ENCODE measurements at regions not wholly inside any gene's neighbourhood (a gene's known extent, or its start where the extent isn't known, plus 50 kb on each side); places are given as distances from the start of the nearest gene placed in this dataset.

DNA sequence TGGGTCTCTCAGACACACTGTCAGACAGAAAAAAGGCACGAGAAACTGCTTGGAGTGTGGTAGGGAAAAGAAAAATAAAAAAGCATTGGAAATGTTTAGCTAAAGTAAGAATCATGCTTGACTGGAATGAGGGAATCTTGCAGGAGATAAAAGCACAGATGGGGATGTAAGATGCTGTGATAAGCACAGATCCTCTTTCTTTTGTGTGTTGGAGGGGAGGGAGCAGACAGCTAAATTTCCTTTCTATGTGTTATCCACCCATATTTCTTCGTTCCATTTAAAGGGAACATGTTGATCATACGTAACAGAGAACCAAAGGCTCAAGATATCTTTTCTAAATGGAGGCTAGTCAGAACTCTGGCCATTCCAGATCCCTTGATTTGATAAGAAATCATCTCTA, 614.0 kb upstream of the LCORL start:
- CTCF ChIA-PET (ENCODE audit: low intra/inter-chr PET ratio, low total read pairs): no interaction called here
- H3K79me2 ChIP-seq (ENCODE audit: insufficient read depth, low read length): no peaks in the 10 kb centered on the region
- no peaks in the 10 kb centered on the region for H4K20me1 ChIP-seq (ENCODE audit: insufficient read depth, low read length)
- no peak overlapping the region for H3K4me3 ChIP-seq (replicated peaks in 1 of 3; ENCODE audit: insufficient read depth in 1 of 3, low read depth in 2 of 3, low read length in 3 of 3)
- 3% methylated on average over 3 of the region's 3 CpGs for WGBS (ENCODE audit: low lambda C conversion rate)
- no peaks in the 10 kb centered on the region for H3K4me1 ChIP-seq (ENCODE audit: insufficient read depth, low read length)
- H3K27ac ChIP-seq (ENCODE audit: extremely low read length, insufficient read depth, low read length): no peak overlapping the region
- intact Hi-C loops (cut with micrococcal nuclease; ENCODE audit: unreplicated experiment) (no loop called here), in situ Hi-C loops (cut with HindIII; ENCODE audit: extremely low pct_ligation_motif_present, low pct_unique_long_range_greater_than_20kb) (no loop called here)
- no TSS peak for BruUV-seq (replicated peaks)
- H3K9ac ChIP-seq (ENCODE audit: insufficient read depth, low read depth, low read length): no peak overlapping the region
- FAIRE-seq (no peak), ATAC-seq (no peak), DNase-seq (ENCODE audit: low spot score) (no peak)
- H2AFZ ChIP-seq (ENCODE audit: low read length): no peak overlapping the region
- H3K9me3 ChIP-seq (ENCODE audit: low read length): peaks cover 10% of the 10 kb centered on the region
- POLR2A ChIA-PET: no interaction called here
- no peaks in the 10 kb centered on the region for H3K36me3 ChIP-seq (replicated peaks in 1 of 2; ENCODE audit: control insufficient read depth in 1 of 2, insufficient read depth in 2 of 2, low read length in 2 of 2)
- H3K27me3 ChIP-seq (ENCODE audit: control insufficient read depth in 1 of 2, insufficient read depth in 2 of 2, low read length in 2 of 2): no peaks in the 10 kb centered on the region
- no peak for TF ChIP-seq ZNF607 (CRISPR knock-in tag; IDR thresholded peaks at IDR 0.05; ENCODE audit: borderline replicate concordance)
- TF ChIP-seq, protein P1, sequence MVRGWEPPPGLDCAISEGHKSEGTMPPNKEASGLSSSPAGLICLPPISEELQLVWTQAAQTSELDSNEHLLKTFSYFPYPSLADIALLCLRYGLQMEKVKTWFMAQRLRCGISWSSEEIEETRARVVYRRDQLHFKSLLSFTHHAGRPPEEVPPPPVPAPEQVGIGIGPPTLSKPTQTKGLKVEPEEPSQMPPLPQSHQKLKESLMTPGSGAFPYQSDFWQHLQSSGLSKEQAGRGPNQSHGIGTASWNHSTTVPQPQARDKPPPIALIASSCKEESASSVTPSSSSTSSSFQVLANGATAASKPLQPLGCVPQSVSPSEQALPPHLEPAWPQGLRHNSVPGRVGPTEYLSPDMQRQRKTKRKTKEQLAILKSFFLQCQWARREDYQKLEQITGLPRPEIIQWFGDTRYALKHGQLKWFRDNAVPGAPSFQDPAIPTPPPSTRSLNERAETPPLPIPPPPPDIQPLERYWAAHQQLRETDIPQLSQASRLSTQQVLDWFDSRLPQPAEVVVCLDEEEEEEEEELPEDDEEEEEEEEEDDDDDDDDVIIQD (CRISPR knock-in tag; IDR thresholded peaks at IDR 0.05; ENCODE audit: low read depth): no peak
- no peak overlapping the region for H3K4me2 ChIP-seq (ENCODE audit: low read depth, low read length)

DNA sequence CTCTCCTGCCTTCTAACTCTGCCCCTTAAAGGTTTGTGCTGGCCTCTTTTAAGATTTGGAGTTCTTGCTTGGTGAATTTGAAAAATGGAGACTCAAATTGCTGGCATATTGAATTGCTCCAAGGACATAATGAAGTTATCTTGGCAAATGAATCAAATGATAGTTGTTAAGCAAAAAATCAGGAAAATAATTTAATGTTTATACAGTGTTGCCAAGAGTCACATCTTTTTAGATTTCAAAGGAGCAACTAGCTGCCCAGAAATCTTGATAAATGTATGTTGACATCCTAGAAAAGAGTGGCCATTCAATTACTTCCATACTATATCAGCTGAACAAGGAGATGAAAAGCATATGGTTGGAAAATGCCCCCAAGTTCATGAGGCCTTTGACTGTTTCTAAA, 610.0 kb upstream of the LCORL start:
- Histone ChIP-seq H3K9me3 (ENCODE audit: low read length) (peaks cover 10% of the 10 kb centered on the region), H3K4me2 (ENCODE audit: low read depth, low read length) (no peak overlapping the region), H2AFZ (ENCODE audit: low read length) (no peak overlapping the region), H3K4me3 (replicated peaks in 1 of 3; ENCODE audit: insufficient read depth in 1 of 3, low read depth in 2 of 3, low read length in 3 of 3) (no peak overlapping the region), H3K79me2 (ENCODE audit: insufficient read depth, low read length) (no peaks in the 10 kb centered on the region), H4K20me1 (ENCODE audit: insufficient read depth, low read length) (no peaks in the 10 kb centered on the region), H3K27me3 (ENCODE audit: control insufficient read depth in 1 of 2, insufficient read depth in 2 of 2, low read length in 2 of 2) (no peaks in the 10 kb centered on the region), H3K4me1 (ENCODE audit: insufficient read depth, low read length) (no peaks in the 10 kb centered on the region), H3K27ac (ENCODE audit: extremely low read length, insufficient read depth, low read length) (no peak overlapping the region), H3K36me3 (replicated peaks in 1 of 2; ENCODE audit: control insufficient read depth in 1 of 2, insufficient read depth in 2 of 2, low read length in 2 of 2) (no peaks in the 10 kb centered on the region), H3K9ac (ENCODE audit: insufficient read depth, low read depth, low read length) (no peak overlapping the region)
- DNase-seq (ENCODE audit: low spot score) (no peak), ATAC-seq (no peak), FAIRE-seq (no peak)
- in situ Hi-C loops (cut with HindIII; ENCODE audit: extremely low pct_ligation_motif_present, low pct_unique_long_range_greater_than_20kb): no loop called here
- TF ChIP-seq ZNF12 (CRISPR knock-in tag; IDR thresholded peaks at IDR 0.05) (no peak), ZFX (CRISPR knock-in tag; IDR thresholded peaks at IDR 0.05; ENCODE audit: low read depth) (no peak), ZNF7 (CRISPR knock-in tag; IDR thresholded peaks at IDR 0.05) (no peak), SATB2 (CRISPR knock-in tag; IDR thresholded peaks at IDR 0.05) (no peak), HIVEP1 (CRISPR knock-in tag; IDR thresholded peaks at IDR 0.05) (no peak), NCOA2 (CRISPR knock-in tag; IDR thresholded peaks at IDR 0.05) (no peak), NR2F1 (CRISPR knock-in tag; IDR thresholded peaks at IDR 0.05) (no peak), ZNF615 (CRISPR knock-in tag; IDR thresholded peaks at IDR 0.05; ENCODE audit: borderline replicate concordance) (no peak), SNAPC2 (CRISPR knock-in tag; IDR thresholded peaks at IDR 0.05) (no peak), ZNF496 (CRISPR knock-in tag; IDR thresholded peaks at IDR 0.05; ENCODE audit: insufficient replicate concordance) (no peak), SPEN (CRISPR knock-in tag; IDR thresholded peaks at IDR 0.05; ENCODE audit: low read depth) (no peak), ZBTB3 (CRISPR knock-in tag; IDR thresholded peaks at IDR 0.05; ENCODE audit: borderline replicate concordance, low read depth) (no peak), HMGA1 (CRISPR knock-in tag; conservative IDR thresholded peaks at IDR 0.05) (no peak)
- TF ChIP-seq, protein P2, sequence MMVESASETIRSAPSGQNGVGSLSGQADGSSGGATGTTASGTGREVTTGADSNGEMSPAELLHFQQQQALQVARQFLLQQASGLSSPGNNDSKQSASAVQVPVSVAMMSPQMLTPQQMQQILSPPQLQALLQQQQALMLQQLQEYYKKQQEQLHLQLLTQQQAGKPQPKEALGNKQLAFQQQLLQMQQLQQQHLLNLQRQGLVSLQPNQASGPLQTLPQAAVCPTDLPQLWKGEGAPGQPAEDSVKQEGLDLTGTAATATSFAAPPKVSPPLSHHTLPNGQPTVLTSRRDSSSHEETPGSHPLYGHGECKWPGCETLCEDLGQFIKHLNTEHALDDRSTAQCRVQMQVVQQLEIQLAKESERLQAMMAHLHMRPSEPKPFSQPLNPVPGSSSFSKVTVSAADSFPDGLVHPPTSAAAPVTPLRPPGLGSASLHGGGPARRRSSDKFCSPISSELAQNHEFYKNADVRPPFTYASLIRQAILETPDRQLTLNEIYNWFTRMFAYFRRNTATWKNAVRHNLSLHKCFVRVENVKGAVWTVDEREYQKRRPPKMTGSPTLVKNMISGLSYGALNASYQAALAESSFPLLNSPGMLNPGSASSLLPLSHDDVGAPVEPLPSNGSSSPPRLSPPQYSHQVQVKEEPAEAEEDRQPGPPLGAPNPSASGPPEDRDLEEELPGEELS (CRISPR knock-in tag; IDR thresholded peaks at IDR 0.05): no peak
- ChIA-PET POLR2A (no interaction called here), CTCF (ENCODE audit: low intra/inter-chr PET ratio, low total read pairs) (no interaction called here)
- intact Hi-C loops (cut with micrococcal nuclease; ENCODE audit: unreplicated experiment): no loop called here
- no TSS peak for BruUV-seq (replicated peaks)

Data from HepG2 (cell line).